GM18861 (cell line): ENCODE measurements at regions not wholly inside any gene's neighbourhood (a gene's known extent, or its start where the extent isn't known, plus 50 kb on each side); places are given as distances from the start of the nearest gene placed in this dataset.
"Not testable (repeated sequence)": the region's sequence is repeated elsewhere in the genome, so short reads cannot be mapped to it uniquely, and the experiment has no call there.

ENCODE experiments used
- ATAC-seq: cut with Tn5 transposase; IDR thresholded peaks from one replicate; pipeline ENCODE4 v1.9.1; 2021; ENCODE audit not compliant: unreplicated experiment

DNA sequence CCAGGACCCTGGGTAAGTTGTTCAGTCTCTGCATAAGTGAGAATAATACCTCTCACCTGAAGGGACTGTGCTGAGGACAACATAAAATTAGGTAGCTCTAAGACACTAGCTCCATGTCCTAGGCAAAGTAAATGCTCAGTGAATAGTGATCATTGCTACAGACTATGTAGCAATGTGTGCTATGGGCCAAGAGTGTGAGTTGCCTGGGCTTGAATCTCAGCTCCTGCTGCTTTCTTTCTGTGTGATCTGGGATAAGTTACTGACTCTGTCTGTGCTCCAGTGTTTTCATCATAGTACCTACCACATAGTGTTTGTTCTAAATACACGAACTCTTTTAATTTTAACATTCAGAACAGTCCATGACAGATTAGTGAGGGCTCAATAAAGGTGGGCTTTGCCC, 81.1 kb upstream of the MFGE8 start:
- ATAC-seq, result no peak

DNA sequence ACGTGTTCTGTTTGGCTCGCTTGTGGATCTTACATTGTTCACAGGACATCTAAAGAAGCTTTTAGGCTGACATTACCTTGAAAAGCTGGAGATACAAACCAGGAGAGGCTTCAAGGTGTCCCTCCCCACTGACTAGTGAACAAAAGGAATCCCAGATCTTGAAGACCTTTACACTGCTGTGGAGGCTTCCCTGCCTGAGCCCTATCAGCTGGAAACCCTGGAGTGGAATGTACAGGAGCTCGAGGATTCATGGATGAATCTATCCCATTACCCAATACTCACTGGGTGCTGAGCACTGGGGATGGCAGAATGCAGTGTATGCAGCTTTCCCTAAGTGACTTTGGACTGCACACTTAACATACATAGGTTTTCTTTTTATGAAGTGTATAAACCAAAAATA, 82.3 kb upstream of the MFGE8 start:
- ATAC-seq, result no peak

DNA sequence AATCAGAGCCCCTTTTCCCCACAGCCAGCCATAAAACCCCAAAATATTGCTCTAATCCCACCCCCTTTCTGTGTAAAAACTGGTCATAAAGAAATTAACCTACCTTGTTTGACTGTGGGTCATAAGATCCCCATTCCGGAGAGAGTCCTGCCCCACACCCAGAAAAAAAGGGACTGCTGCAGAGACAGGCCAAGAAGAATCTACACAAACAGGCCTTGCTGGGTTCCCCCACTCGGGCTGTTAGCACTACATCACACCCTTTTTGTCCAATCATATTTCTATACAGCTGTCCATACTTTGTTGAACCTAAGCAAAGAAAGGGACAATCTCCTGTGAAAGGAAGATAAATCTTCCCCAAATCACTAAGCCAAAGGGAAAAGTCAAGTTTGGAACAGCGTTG, 84.4 kb upstream of the MFGE8 start:
- no peak for ATAC-seq

DNA sequence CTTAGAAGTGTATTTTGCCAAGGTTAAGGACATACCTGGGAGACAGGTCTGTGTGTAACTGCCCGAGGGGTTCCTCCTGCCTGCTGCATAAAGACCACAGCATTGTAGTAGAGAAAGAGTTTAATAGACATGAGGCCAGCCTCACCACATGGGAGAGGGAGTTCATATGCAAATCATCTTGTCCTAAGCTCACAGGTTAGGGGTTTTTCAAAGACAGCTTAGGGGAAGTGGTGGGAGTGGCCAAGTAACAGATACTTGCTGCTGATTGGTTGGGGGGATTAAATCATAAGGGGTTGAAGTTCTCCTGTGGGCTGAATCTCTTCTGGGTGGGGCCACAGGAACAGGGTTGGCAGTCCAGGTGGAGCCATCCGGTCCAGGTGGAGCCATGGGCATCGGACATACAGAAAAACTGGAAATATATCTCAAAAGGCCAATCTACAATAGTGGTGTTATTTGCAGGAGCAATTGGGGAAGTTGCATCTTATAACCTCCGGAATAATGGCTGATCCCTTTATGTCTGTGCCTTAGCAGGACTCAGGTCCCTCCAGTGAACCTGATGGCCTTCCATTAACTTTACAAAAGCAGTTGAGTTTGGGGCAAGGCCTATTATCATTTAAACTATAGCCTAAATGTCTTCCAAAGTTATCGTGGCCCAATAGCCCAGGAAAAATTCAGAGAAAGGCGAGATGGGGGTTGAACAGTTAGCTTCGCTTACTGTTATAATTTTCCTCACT, 86.0 kb upstream of the MFGE8 start:
- no peak for ATAC-seq

DNA sequence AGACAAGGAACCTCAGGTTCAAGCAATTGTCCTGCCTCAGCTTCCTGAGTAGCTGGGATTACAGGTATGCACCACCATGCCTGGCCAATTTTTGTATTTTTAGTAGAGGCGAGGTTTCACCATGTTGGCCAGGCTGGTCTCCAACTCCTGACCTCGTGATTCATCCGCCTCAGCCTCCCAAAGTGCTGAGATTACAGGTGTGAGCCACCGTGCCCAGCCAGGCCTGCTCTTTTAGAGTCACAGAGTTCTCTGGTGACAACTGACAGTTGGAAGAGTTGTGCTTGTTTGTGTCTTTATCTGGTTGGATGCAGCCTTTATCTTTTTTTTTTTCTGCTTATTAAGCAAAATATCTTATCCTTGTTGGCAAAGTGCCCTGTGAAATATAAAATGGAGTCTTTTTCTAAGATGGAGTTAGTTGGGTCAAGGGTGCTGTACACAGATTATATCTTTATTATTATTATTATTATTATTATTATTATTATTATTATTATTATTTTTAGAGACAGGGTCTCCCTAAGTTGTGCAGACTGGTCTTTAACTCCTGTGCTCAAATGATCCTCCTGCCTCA, 86.5 kb upstream of the ABHD2 start:
- not testable (repeated sequence) for ATAC-seq

DNA sequence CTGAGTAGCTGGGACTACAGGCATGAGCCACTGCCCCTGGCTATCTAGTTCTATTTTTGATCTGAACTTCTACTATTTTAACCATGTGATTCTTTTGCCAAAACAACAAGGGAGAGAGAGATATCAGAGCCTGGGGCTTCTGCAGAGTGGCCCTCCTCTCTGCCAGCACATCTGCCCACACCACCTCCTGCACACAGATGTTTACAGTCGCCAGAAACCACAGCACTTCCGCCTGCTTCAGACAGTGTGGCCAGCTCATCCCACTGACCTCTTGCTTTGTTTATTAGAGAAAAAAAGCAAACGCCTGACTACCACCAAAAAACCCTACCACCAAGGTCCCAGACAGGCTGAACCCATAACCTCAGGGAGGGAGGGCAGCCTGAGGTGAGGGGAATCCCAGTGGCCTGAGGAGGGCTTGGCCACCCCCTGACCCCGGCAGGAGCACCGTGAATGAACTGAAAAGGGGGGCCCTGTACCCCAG, 85.9 kb upstream of the ABHD2 start:
- ATAC-seq, result peak; percentile 94

DNA sequence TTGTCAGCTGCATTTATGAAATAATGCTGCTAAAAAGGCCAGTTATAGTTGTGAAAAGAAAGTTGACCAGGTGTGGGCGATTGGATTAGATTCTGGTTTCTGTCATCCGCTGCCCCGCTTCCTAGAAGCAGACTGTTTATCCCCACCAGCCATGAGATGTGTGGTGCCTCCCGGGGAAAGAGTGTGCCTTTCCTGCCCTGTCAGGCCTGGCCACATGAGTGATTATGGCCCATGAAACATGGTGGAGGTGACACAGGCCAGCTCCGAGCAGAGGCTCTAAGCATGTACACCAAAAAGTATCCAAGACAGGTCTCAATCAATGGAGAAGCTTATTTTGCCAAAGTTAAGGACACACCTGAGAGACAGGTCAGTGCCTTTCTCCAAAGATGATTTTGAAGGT, 85.4 kb upstream of the ABHD2 start:
- ATAC-seq, result no peak

DNA sequence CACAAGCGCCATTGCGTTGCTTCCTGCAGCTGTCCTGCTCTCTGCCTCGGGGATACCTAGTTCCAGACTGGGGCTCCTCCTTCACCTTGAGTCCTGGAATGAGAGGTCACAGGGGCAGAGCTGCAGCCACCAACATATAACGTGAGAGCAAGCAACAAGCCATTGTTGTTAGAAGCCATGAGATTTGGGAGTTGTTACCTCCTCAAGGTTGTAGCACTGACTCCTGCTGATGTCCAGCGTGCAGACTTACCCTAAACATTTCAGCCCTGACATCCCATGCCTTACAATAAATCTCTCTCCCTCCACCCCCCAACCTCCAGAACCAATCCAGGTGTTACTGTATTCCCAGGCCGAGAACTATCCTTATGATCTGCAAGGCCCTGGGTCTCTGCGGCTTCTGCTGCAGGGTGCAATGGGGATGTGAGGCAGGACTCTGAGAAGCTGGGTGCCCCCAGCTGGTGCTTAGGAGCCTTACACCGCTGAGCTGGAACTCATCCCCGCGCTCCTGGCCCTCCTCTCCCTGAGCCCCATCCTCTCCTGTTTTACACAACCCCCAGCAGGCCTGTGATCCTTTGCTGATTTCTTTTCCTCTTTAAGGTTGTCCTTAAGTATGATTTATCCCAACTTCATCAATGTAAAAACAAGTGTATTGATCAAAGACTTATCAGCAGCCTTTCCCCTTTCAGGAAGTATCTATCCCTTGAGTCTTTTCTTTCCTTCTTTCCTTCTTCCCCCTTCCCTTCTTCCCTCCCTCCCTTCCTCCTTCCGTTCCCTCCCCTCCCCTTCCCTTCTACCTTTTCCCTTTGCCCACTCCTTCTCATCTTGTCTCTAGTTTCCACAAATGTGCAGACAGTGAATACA, 84.2 kb upstream of the ABHD2 start:
- ATAC-seq, result no peak

DNA sequence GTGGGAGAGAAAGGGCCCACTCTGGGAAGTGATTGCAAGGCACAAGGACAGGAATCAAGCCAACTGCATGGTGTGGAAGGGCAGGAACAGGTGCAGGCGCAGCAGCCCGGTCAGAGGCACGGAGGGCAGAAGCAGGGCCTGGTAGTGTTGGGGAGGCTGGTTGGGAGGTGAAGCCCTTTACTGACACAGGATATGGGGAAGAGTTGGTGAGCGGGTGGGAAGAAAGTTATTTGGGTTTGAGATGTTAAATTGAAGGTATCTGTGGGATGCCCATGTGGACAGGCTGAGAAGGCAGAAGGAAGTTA, 83.6 kb upstream of the ABHD2 start:
- no peak for ATAC-seq

DNA sequence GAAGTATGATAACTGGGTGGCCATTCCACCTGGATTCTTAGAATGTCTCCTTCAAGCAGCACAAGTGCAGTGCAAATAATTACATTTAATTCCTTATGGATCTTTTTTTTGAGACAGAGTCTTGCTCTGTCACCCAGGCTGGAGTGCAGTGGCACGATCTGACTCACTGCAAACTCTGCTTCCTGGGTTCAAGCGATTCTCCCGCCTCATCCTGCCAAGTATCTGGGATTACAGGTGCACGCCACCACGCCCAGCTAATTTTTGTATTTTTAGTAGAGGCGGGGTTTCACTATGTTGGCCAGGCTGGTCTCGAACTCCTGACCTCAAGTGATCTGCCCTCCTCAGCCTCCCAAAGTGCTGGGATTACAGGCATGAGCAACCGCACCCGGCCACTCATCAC, 80.7 kb upstream of the ABHD2 start:
- not testable (repeated sequence) for ATAC-seq

DNA sequence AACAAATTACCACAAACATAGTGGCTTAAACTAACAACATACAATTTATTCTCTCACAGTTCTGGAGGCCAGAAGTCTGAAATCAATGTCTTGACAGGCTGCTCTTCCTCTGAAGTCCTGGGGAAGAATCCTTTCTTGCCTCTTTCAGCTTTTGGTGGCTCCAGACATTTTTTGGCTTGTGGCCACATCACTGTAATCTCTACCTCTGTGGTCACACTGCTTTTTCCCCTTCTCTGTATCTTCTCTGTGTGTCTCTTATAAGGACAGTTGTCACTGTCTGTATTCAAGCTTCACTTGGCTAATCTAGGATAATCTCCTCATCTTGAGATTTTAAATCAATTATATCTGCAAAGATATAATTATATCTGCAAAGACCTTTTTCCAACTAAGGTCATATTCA, 80.3 kb upstream of the ABHD2 start:
- no peak for ATAC-seq

DNA sequence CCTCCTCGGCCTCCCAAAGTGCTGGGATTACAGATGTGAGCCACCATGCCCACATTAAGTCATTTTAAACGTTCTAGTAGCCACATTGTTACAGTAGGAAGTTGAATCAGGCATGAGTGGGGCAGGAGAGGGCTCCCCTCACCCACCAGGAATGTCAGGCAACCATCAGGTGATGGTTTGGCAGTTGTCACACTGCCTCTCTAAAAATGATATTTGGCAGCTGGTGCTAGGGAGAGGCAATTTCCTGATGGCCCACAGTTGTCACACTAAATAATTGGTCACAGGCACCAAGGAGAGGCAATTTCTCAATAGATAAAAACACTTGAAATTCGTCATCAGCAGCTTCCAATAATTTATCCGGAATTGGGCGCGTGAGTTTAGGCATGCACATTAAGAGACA, 79.2 kb upstream of the ABHD2 start:
- ATAC-seq, result no peak

DNA sequence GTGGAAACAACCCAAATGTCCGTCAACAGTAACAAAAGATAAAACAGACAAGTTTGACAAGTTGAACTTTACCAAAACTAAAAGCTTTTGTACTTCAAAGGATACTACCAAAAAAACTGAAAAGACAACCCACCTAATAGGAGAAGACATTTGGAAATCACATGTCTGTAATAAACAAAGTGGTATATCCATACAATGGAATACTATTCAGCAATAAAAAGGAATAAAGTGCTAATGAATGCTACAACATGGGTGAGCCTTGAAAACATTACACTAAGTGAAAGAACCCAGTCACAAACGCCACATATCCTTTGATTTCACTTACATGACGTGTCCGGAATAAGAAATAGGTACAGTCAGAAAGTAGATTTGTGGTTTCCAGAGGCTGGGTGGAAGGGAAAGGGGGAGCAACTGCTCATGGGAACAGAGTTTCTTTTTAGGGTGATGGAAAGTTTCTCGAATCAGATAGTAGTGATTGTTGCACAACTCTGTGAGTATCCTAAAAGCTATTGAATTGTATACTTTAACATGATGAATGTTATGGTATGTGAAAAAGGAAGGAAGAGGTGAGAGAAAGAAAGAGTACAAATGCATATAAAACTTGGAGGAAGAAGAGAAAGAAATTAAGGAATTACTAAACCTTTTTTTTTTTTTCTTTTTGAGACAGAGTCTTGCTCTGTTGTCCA, 72.7 kb upstream of the ABHD2 start:
- ATAC-seq, result no peak

DNA sequence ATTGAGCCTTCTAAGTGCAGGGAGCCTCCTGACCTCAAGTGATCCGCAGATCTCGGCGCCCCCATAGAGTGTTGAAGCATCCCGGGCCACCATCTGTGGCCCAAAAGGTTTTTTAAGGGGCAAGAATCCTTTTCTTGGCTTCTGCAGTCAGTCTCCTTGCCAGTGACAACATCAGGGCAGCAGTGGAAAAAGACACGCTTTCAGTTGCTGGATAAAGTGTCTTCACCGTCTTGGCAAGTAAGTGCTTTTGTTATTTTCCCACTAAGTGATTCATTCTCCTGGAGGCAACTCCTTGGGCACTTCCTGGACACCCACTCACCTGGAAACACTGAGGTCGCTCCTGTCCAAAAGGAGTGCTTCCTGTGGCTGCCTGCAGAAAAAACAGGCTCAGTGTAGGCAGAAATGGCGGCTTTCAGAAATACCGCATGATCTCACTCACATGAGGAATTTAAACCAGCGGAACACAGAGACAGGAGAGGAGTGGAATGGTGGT, 71.7 kb upstream of the ABHD2 start:
- ATAC-seq, result no peak

DNA sequence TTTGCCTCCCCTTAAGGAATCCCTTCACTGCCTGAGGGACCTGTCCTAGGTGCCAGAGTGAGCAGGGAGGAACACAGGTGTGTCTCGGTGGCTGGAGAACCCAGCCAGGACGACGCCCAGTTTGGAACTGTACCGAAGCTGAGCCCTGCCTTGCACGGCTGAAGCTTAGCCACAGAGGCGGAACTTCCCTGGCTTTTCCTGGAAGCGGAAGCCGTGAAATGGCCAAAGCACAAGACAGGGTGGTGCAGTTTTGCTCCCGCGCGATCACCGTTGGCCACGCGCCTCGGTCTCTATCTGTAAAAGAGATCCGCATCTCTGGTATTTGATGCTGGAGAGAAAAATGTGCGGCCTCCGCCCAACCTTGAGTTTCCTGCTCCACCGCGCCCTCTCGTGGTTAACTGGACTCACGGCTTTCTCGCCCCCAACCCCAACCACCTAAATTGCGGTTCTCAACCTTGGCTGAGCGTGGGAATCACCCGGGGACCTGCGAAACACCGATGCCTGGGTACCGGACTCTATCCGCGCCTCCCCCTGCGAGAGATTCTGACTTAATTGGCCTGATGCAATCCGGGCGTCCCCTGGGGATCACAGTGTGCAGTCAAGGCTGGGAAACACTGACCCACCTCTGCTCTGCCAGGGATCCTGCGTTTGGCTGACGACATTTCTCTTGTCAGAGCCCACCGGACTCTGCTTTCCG, 70.7 kb upstream of the ABHD2 start:
- ATAC-seq, result peak; percentile 45

DNA sequence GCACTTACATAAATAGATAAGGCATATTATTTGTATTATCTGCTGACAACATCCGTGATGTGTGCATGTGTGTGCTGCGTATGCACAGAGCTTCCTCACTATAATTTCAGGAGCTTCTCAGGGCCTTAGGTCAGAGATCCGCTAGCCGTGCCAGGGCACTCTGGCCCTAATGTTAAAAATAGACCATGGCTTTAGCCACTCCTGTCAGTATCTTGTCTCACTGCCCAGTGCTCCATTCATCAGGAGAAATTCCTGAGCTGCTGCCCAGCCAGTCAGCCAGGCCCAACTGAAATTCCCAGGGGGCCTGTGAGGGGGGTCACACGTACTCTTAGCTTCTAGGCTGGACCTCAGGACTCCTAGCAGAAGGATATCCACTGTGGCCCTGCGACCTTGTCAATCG, 70.0 kb upstream of the ABHD2 start:
- no peak for ATAC-seq

DNA sequence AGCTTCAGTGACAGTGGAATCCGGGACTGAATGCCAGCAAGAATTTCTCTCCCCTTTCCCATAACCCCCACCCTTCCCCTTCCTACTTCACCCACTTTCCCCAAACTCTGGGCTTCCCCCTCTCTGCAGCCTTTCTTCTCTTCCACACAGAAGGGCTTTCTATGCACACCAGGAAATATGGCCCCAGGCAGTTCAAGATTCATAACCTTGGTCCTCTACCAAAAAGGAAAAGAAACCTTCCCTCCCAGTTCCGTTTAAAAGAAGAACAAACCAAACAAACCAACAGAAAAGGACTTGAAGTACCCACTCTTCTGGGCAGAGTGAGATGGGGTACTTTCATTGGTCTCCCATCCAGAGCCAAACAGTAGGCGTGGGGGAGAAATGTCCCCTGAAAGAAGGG, 68.8 kb upstream of the ABHD2 start:
- no peak for ATAC-seq

DNA sequence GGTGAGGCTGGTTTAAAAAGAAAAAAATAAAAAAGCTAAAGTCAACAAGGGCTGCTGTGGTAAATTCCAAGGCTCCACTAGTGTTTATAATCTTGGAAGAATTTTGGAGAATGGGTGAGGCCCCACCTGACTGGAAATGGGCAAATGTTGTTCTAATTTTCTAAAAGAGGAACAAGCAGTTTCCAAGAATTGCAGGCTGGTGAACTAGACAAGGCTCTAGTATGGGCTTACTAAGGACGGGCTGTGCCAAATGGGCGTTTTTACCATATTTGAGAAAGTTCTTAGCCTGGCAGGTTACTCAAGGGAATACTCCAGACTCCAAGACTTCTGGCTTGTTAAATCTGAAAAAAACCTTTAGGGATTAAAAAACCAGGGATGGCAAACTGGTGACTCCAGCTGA, 67.0 kb upstream of the ABHD2 start:
- ATAC-seq, result no peak

DNA sequence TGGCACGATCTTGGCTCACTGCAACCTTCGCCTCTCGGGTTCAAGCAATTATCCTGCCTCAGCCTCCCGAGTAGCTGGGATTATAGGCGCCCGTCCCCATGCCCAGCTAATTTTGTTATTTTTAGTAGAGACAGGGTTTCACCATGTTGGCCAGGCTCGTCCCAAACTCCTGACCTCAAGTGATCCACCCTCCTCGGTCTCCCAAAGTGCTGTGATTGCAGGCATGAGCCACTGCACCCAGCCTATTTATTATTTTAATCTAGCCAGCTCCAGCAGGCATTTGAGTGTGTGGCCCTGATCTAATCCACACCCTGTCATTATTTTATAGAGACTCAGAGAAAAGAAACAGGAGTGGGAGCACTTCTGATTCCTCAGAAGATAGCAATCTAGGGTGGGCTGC, 66.4 kb upstream of the ABHD2 start:
- not testable (repeated sequence) for ATAC-seq

DNA sequence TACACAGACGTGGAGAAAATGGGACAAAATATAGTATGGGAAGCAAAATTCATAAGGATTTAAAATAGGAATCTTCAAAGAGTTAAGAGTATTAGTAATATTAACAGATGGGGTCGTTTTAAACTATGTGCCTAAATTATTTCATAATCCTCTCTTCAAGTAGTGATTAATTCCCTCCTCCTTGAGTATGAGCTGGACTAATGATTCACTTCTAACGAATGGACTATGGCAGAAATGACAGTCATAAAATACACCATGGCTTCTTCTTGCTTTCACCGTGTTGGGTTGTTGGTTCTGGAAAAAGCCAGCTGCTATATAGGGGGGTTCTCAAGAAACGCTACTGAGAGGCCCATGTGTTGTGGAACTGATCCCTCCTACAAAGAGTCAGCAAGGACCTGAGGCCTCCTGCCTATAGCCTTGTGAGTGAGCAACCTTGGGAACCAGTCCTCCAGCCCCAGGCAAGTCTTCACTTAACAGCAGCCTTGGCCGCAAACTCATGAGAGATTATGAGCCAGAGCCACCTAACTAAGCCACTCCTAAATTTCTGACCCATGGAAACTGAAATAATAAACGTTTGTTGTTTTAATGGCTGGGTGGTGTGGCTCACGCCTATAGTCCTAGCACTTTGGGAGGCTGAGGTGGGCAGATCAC, 64.8 kb upstream of the ABHD2 start:
- no peak for ATAC-seq
